ENCODE measurements at regions not wholly inside any gene's neighbourhood (a gene's known extent, or its start where the extent isn't known, plus 50 kb on each side); places are given as distances from the start of the nearest gene placed in this dataset.

DNA sequence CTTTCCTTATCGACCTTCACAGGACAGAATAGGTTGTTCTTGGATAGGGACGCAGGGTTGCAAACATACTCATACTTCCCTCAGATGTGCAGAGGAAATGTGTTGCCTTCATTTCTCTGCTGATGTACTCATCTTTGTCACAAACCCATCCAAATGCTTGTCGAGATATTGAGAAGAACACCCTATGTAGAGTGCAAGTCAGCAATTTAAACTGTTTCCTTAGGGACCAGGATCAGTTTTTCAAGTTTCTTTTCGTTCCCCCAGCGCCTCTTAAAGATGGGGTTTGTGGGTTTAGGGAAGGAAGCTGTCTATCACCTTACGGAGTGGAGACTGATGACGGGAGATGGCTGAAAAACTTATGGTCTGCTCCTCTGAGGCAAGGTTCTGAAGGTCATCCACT is 474.2 kb downstream of the EPHA4 start (continued):
- TF ChIP-seq, protein P1, sequence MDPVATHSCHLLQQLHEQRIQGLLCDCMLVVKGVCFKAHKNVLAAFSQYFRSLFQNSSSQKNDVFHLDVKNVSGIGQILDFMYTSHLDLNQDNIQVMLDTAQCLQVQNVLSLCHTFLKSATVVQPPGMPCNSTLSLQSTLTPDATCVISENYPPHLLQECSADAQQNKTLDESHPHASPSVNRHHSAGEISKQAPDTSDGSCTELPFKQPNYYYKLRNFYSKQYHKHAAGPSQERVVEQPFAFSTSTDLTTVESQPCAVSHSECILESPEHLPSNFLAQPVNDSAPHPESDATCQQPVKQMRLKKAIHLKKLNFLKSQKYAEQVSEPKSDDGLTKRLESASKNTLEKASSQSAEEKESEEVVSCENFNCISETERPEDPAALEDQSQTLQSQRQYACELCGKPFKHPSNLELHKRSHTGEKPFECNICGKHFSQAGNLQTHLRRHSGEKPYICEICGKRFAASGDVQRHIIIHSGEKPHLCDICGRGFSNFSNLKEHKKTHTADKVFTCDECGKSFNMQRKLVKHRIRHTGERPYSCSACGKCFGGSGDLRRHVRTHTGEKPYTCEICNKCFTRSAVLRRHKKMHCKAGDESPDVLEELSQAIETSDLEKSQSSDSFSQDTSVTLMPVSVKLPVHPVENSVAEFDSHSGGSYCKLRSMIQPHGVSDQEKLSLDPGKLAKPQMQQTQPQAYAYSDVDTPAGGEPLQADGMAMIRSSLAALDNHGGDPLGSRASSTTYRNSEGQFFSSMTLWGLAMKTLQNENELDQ (tag by site-specific recombination; IDR thresholded peaks at IDR 0.05; ENCODE audit: low read depth), result no peak
- TF ChIP-seq, protein P2, sequence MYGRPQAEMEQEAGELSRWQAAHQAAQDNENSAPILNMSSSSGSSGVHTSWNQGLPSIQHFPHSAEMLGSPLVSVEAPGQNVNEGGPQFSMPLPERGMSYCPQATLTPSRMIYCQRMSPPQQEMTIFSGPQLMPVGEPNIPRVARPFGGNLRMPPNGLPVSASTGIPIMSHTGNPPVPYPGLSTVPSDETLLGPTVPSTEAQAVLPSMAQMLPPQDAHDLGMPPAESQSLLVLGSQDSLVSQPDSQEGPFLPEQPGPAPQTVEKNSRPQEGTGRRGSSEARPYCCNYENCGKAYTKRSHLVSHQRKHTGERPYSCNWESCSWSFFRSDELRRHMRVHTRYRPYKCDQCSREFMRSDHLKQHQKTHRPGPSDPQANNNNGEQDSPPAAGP (tag by site-specific recombination; IDR thresholded peaks at IDR 0.05), result no peak

DNA sequence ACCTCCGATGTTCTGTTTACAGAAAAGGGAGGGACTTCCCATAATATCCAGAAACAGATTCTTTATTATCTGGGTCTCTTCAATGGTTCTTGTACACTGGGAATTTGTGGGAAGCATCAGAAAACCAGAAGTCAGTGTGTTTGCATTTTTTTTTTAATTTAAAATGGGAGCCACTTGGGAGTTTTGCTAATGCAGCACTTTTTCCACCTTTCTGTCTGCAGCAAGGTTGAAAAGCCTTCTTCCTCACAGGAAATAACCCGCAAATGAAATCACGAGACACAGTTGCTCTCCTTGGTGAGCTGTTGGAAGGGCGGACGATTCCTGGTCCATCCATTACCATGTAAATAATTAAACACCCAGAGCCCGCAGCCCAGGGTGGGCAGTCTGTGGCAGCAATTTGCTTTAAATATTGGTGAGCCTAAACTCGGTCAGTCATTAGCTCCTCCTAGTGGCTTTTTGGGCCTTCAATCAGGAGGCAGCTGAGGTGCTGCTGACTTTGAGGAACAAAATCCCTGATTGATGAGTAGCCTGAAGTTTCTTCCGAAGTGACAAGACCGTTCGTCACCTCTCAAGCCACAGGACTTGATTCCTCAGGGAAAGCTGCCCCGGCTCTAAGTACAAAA is 471.5 kb downstream of the EPHA4 start:
- TF ChIP-seq SP3 (tag by site-specific recombination; IDR thresholded peaks at IDR 0.05), result no peak
- peak; percentile 51; the same call in 1 of the 2 replicates for TF ChIP-seq MZF1 (tag by site-specific recombination; IDR thresholded peaks at IDR 0.05; ENCODE audit: borderline replicate concordance)
- ChIA-PET CTCF (interaction anchor here (0.6 kb wide), 2 partner anchors 298 to 623 kb away, joined by 3 read pairs; no protein-coding TSS in a partner anchor), POLR2A (no interaction called here)
- H3K4me1 ChIP-seq (ENCODE audit: control insufficient read depth, insufficient read depth, low read length), result peaks cover 8% of the 10 kb centered on the region
- H3K27ac ChIP-seq (ENCODE audit: extremely low read depth, low read depth, low read length), result no peak overlapping the region
- H3K4me3 ChIP-seq (ENCODE audit: low read depth, low read length), result no peak overlapping the region
- no peaks in the 10 kb centered on the region for H3K36me3 ChIP-seq (ENCODE audit: control insufficient read depth in 2 of 2, insufficient read depth in 1 of 2, low read length in 2 of 2)
- no peaks in the 10 kb centered on the region for H3K9me3 ChIP-seq (ENCODE audit: control insufficient read depth, insufficient read depth, low read depth, low read length)

GRCh38 chr2:221102896-221103688 is 469.0 kb downstream of the EPHA4 start:
- ChIA-PET CTCF (interaction anchor here (0.6 to 0.7 kb wide), 2 partner anchors 295 to 1218 kb away, joined by 3 to 4 read pairs; no protein-coding TSS in a partner anchor), POLR2A (no interaction called here)

More at GRCh38 chr2:221102896-221103688, 469.0 kb downstream of the EPHA4 start:
- Histone ChIP-seq H3K27ac (ENCODE audit: extremely low read depth, low read depth, low read length) (no peak overlapping the region), H3K9me3 (ENCODE audit: control insufficient read depth, insufficient read depth, low read depth, low read length) (no peaks in the 10 kb centered on the region), H3K36me3 (ENCODE audit: control insufficient read depth in 2 of 2, insufficient read depth in 1 of 2, low read length in 2 of 2) (no peaks in the 10 kb centered on the region), H3K4me1 (ENCODE audit: control insufficient read depth, insufficient read depth, low read length) (no peaks in the 10 kb centered on the region), H3K4me3 (ENCODE audit: low read depth, low read length) (no peak overlapping the region)
- TF ChIP-seq ZNF19 (tag by site-specific recombination; IDR thresholded peaks at IDR 0.05; ENCODE audit: low read depth) (no peak), WT1 (tag by site-specific recombination; IDR thresholded peaks at IDR 0.05) (no peak), ZFP41 (tag by site-specific recombination; IDR thresholded peaks at IDR 0.05; ENCODE audit: borderline replicate concordance) (no peak), HOXA7 (CRISPR knock-in tag; IDR thresholded peaks at IDR 0.05; ENCODE audit: borderline replicate concordance) (no peak), ZNF692 (tag by site-specific recombination; IDR thresholded peaks at IDR 0.05) (no peak), ZNF2 (tag by site-specific recombination; IDR thresholded peaks at IDR 0.05) (no peak), ZNF311 (tag by site-specific recombination; IDR thresholded peaks at IDR 0.05; ENCODE audit: borderline replicate concordance) (no peak), ZNF121 (tag by site-specific recombination; IDR thresholded peaks at IDR 0.05) (no peak), ZNF394 (tag by site-specific recombination; IDR thresholded peaks at IDR 0.05; ENCODE audit: borderline replicate concordance) (no peak), ZNF391 (tag by site-specific recombination; IDR thresholded peaks at IDR 0.05; ENCODE audit: borderline replicate concordance, low read depth) (no peak), SALL2 (tag by site-specific recombination; IDR thresholded peaks at IDR 0.05; ENCODE audit: borderline replicate concordance) (no peak), ZSCAN5A (tag by site-specific recombination; IDR thresholded peaks at IDR 0.05) (no peak), ZNF561 (tag by site-specific recombination; IDR thresholded peaks at IDR 0.05; ENCODE audit: borderline replicate concordance) (no peak)
- TF ChIP-seq, protein P3, sequence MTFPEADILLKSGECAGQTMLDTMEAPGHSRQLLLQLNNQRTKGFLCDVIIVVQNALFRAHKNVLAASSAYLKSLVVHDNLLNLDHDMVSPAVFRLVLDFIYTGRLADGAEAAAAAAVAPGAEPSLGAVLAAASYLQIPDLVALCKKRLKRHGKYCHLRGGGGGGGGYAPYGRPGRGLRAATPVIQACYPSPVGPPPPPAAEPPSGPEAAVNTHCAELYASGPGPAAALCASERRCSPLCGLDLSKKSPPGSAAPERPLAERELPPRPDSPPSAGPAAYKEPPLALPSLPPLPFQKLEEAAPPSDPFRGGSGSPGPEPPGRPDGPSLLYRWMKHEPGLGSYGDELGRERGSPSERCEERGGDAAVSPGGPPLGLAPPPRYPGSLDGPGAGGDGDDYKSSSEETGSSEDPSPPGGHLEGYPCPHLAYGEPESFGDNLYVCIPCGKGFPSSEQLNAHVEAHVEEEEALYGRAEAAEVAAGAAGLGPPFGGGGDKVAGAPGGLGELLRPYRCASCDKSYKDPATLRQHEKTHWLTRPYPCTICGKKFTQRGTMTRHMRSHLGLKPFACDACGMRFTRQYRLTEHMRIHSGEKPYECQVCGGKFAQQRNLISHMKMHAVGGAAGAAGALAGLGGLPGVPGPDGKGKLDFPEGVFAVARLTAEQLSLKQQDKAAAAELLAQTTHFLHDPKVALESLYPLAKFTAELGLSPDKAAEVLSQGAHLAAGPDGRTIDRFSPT (tag by site-specific recombination; IDR thresholded peaks at IDR 0.05), result no peak
